ENCODE measurements at regions not wholly inside any gene's neighbourhood (a gene's known extent, or its start where the extent isn't known, plus 50 kb on each side); places are given as distances from the start of the nearest gene placed in this dataset.
"Not testable (repeated sequence)": the region's sequence is repeated elsewhere in the genome, so short reads cannot be mapped to it uniquely, and the experiment has no call there.

DNA sequence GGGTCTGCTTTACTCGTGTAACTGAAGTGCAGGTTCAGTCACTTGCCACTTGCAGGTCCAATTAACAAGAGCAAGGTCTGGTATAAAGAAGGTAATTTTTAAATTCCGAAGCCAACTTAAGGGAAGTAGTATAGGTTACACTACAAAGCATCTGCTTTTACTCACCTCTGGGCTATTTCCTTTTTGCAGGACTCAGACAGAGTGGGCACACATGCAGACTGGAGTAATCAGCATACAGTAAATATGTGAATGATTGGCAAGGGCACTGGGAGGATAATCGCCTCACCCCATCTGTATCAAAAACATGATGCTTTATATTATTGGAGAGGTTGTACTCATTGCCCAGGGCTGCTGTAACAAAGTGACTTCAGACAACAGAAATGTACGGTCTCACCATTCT, 160.1 kb upstream of the CDH5 start:
- DNase-seq: no peak

DNA sequence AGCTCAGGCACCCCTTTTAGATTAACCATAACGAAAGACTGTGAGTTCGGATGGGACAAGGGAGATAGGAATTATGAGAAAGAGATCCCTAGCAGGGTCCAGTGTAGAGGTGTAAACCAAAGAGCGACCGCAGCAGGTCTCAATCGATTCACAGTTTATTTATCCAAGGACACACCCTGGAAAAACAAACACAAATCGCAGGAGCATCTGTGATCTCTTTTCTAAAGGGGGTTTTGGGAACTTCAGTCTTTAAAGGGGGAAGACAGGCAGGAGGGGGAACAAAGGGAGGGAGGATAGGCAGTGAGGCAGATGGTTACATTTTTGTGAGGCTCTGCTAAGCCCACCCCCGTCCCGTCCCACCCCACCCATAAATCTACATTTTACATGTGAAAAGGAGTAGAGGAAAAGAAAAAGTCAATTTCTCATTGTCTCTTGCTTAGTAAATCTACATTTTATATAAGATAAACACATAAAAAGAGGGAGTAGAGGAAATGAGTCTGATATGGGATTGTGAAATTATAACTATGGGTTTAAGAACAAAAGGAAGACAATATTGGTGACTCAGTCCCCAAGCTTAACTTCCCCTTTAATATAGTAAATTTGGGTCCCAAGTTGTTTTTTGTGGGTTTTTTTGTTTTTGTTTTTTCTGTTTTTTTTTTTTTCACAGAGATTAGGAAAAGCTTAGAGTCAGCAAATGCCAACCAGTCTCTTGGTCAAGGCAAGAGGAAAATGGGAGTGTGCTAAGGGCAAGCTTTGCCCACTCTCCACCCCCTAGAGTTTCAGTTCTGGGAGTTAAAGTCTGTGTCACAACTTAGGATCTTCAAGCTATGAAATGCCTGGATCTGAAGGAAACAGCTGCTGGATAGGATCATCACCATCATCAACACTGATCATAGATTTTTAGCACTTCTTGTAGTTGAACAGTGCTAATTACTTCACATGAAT, 160.9 kb upstream of the CDH5 start:
- DNase-seq: no peak

- DNase-seq: no peak
Observed at GRCh38 chr16:66204756-66205155, 161.7 kb upstream of the CDH5 start.

GRCh38 chr16:66203476-66203875, 163.0 kb upstream of the CDH5 start:
- no peak for DNase-seq

- no peak for DNase-seq
Observed at GRCh38 chr16:66199189-66199588, 167.3 kb upstream of the CDH5 start.

DNA sequence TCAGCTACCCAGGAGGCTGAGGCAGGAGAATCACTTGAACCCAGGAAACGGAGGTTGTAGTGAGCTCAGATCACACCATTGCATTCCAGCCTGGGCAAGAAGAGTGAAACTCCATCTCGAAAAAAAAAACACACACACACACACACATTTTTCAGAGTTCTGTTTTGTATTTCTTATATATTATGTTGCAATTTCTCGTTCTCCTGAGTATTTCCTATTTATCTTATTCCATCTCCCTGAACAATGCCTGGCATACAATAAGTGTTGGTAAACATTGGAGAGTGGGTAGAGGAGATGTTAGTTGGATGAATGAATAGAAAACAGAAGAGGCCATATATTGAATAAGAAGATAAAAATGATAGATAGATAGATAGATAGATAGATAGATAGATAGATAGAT, 167.8 kb upstream of the CDH5 start:
- DNase-seq: no peak

DNA sequence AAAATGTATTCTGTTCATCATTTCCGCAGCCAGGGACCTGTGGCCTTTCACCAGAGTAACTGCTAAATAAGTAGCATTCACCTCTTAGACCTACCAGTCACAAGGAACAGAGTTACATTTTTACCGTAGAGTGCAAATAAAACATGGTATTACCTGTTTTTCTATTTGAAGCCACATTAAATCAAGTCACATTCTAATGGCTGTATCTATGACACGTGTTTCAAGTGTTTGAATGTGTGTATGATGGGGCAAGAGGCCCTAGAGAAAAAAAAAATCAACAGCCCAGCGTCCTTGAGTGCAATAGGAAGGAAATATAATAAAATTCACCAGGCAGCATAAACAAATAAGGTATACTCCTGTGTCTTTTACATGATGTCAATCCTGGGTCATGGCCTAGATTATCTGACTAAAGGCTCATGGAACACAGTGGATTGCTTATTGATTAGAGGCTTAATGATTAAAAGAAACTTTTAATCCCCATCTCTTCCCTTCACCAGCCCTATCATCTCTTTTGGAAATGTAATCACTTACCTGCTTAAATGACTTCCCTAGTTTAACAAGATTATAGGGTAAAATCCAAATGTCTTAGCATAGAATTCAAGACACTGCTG, 168.7 kb upstream of the CDH5 start:
- no peak for DNase-seq

GRCh38 chr16:66196770-66197169, 169.7 kb upstream of the CDH5 start:
- no peak for DNase-seq

DNA sequence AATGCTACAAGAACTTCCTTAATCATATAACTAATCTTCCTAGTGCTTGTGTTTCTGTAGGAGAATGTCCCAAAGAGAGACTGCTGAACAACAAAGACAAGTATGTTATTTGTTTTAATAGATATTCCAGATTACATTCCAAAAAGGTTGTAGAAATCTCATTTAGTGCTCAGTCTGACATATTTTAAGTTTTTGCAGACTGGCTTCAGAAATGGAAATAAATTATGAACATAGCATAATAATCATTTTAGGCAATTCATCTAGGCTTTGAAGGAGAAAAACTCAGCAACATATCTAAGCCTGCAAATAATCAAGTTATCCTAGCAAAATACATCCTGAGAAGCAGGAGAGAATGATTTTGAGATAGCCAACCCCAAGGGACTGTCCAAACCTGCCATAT, 171.6 kb upstream of the CDH5 start:
- no peak for DNase-seq

- DNase-seq: no peak
Observed at GRCh38 chr16:66193543-66194229, 172.8 kb upstream of the CDH5 start.

- no peak for DNase-seq
Observed at GRCh38 chr16:66190411-66190810, 176.1 kb upstream of the CDH5 start.

- DNase-seq: no peak
Observed at GRCh38 chr16:66189951-66190350, 176.5 kb upstream of the CDH5 start.

- peak; percentile 73 for DNase-seq
Observed at GRCh38 chr16:66188917-66189725, 177.4 kb upstream of the CDH5 start.

DNA sequence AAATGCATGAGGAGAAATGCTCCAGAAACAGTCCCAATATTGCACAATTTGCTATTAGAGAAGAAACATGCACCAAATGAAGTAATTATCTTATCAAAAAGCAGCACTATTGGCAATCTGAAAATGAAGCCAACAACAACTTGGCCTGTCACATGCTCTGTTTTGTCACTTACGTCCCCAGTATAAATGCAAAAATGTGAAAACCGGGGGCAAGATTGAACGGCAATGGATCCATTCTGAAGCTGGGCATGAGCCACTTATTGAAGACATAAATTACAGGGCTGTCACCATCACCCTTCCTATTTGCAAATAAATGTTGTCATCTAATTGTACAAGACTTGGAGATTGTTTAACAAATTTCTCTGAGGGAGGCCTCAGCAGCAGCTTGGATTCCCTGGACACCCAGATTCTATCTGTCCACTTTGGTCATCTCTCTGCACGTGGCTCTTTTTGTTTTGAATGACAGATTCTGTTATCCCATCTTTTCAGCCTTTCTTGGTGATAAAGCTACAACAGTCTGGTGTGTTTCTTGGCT, 180.2 kb upstream of the CDH5 start:
- DNase-seq: no peak

DNA sequence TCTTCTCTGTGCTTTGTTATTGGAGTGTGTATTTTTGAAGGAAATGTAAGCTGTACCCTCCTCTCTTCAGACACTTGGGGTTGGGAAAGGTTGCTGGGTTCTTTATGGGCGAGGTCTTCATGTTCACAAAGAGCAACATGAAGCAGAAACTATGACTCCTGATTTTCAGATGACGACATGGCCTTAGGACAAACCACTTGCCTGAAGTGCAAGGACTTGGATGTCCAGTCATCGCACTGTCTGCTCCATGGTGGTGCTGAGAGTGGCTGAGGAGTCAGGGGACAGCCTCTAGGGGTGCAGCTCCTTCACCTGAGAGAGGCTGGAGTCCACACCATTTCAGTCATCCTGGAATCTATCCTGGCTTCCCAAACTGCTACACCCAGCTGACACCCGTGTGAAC, 183.9 kb upstream of the CDH5 start:
- DNase-seq: no peak

DNA sequence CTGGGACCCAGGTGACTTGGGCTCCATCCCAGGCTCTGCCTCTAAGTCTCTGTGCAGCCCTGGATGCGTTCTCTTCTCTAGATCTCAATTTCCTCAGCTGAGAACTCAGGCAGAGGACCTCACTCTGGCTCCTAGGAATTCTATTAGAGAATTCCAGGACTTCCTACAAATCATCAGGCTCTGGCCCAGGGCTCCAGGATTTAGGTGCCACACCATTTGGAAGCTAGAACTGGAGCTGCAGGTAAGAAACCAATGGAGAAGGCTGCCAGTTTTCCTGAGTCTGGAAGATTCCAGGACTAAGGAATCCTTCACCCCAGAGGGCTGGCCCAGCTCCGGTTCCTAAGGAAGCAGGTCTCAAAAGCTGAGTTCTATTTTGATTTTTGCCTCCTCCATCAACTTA, 189.8 kb upstream of the CDH5 start:
- DNase-seq: no peak

- no peak for DNase-seq
Observed at GRCh38 chr16:66176111-66176510, 190.4 kb upstream of the CDH5 start.

DNA sequence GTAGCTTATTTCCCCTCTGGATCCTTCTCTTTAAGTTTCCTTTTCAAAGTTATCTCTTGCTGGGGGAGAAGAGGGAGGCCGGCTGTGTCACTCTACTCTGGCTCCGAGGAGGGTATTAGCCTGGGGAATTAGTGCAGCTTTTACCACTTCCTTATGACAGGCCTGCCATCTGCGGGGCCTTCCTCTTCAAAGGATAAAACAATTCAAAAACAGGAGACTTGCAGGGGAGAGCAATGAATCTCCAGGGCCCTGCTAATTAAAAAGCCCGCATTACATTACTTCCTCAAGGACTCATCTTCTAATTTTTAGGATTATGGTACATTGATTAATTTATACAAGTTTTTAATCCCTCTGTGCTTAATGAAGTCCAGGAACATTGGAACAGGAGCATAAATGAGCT, 190.9 kb upstream of the CDH5 start:
- no peak for DNase-seq

DNA sequence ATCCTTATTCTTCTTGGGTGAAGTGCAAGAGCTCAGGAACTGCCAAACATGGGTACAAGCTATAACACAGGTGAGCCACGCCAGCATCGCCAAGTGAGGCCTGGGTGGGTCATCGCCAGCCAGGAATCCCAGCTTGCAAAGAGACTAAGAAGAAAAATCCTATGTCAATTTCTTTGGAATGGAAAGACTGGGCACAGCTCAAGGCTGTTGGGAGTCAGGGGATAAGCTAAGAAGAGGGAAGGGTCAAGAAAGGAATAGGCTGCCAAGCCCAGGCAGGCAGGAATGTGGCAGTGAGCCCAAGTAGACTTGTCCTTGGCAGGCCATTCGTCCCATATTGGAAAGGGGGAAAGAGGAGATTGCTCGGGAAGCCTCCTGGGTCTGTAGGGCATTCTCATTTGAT, 191.4 kb upstream of the CDH5 start:
- DNase-seq: peak; percentile 47

- not testable (repeated sequence) for DNase-seq
Observed at GRCh38 chr16:66173796-66174195, 192.7 kb upstream of the CDH5 start.

DNA sequence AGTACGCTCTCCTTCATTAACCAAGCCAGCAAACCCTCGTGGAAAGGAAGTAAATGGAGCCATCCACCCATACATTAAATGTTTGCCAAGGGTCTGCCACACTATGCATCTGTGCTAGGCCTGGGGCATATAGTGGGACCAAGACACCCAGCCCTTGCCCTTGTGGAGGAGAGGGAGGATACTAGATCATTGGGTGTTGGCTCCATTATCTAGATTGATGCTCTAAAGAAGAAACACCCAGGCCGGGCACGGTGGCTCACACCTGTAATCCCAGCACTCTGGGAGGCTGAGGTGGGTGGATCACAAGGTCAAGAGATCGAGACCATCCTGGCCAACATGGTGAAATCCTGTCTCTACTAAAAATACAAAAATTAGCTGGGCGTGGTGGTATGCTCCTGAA, 193.3 kb upstream of the CDH5 start:
- not testable (repeated sequence) for DNase-seq

- DNase-seq: peak; percentile 38
Observed at GRCh38 chr16:66172463-66172862, 194.0 kb upstream of the CDH5 start.

Measured in tongue (tissue), 1 donor.